Endothelial cell of umbilical vein (primary cell): ENCODE measurements at regions not wholly inside any gene's neighbourhood (a gene's known extent, or its start where the extent isn't known, plus 50 kb on each side); places are given as distances from the start of the nearest gene placed in this dataset.
"Not testable (repeated sequence)": the region's sequence is repeated elsewhere in the genome, so short reads cannot be mapped to it uniquely, and the experiment has no call there.

Source experiments
- BruUV-seq: library from RNA; stranded (reverse); fragments of 400-500 nt; replicated peaks from 2 replicates; lab custom pipeline; 2021; lab: Mats Ljungman, UMichigan
- CTCF ChIA-PET: fragments of 300-600, 350-600 bp; sonication (Branson Sonifier 250); formaldehyde crosslinking; loops from one replicate; lab custom pipeline; 2021; ENCODE audit warnings: antibody characterized with exemption, inconsistent platforms; lab: Charles Lee
- POLR2A ChIA-PET: fragments of 300-600, 350-600 bp; sonication (Branson Sonifier 250); formaldehyde crosslinking; loops from one replicate; lab custom pipeline; 2021; ENCODE audit warnings: antibody characterized with exemption, inconsistent platforms; lab: Charles Lee
- DNase-seq: peaks from one replicate; pipeline ENCODE4 v3.0.0-alpha.2; 2011; ENCODE audit warnings: low read depth, low spot score
- FAIRE-seq: peaks from 2 replicates; lab custom pipeline; 2011; peaks lifted over from hg19 to GRCh38; lab: Jason Lieb, UNC
- H2AFZ ChIP-seq: 2 replicates; pipeline ENCODE4 v1.6.0; 2012; ENCODE audit warnings: low read depth, low read length, control low read depth, inconsistent platforms
- H3K27ac ChIP-seq: 2 replicates; pipeline ENCODE4 v1.5.1; 2011; ENCODE audit warnings: low read depth, mild to moderate bottlenecking, control low read depth, low read length, moderate library complexity; ENCODE audit not compliant: insufficient read depth
- H3K27me3 ChIP-seq, 2 experiments: 2 replicates each; pipeline versions ENCODE4 v1.6.0 to v1.6.1; 2011; ENCODE audit warnings: low read length in 2 of 2, mixed read lengths in 1 of 2; ENCODE audit not compliant: control insufficient read depth in 2 of 2, insufficient read depth in 2 of 2
- H3K36me3 ChIP-seq, 2 experiments: 2 replicates in 1 of 2; 3 replicates in 1 of 2; pipeline ENCODE4 v1.5.1; 2011; ENCODE audit warnings: low read length in 2 of 2, mild to moderate bottlenecking in 1 of 2, moderate library complexity in 1 of 2; ENCODE audit not compliant: control insufficient read depth in 2 of 2, insufficient read depth in 2 of 2; ENCODE audit errors: extremely low read depth in 1 of 2
- H3K4me1 ChIP-seq: 3 replicates; pipeline ENCODE4 v1.5.1; 2011; ENCODE audit warnings: mild to moderate bottlenecking, low read length; ENCODE audit not compliant: control insufficient read depth, insufficient read depth; ENCODE audit errors: extremely low read depth
- H3K4me2 ChIP-seq: 2 replicates; pipeline ENCODE4 v1.6.1; 2011; ENCODE audit warnings: low read length, control low read depth, mixed read lengths; ENCODE audit not compliant: insufficient read depth
- H3K4me3 ChIP-seq, 3 experiments: fragments of 200-600 bp in 1 of 3; sonication (generic), shearing (Covaris generic) in 1 of 3; replicated peaks in 1 of 3; 2 replicates each; pipeline ENCODE4 v1.5.1; 2011 to 2016; ENCODE audit warnings: control low read depth in 3 of 3, low read length in 3 of 3, mild to moderate bottlenecking in 2 of 3, inconsistent platforms in 1 of 3, low read depth in 1 of 3, moderate library complexity in 1 of 3; ENCODE audit not compliant: insufficient read depth in 1 of 3
- H3K79me2 ChIP-seq: 2 replicates; pipeline ENCODE4 v1.6.0; 2012; ENCODE audit warnings: low read length, inconsistent platforms; ENCODE audit not compliant: control insufficient read depth, insufficient read depth
- H3K9ac ChIP-seq: replicated peaks from 2 replicates; pipeline ENCODE3; 2011; ENCODE audit warnings: low read length, control low read depth; ENCODE audit not compliant: insufficient read depth; ENCODE audit errors: extremely low read depth
- H3K9me1 ChIP-seq: replicated peaks from 3 replicates; pipeline ENCODE4 v1.6.0; 2011; ENCODE audit warnings: mild to moderate bottlenecking, low read length; ENCODE audit not compliant: control insufficient read depth, insufficient read depth; ENCODE audit errors: extremely low read depth
- H3K9me3 ChIP-seq: replicated peaks from 2 replicates; pipeline ENCODE4 v1.5.1; 2012; ENCODE audit warnings: low read length, inconsistent platforms; ENCODE audit not compliant: control insufficient read depth, insufficient read depth
- H4K20me1 ChIP-seq: replicated peaks from 2 replicates; pipeline ENCODE3; 2011; ENCODE audit warnings: mild to moderate bottlenecking, low read length; ENCODE audit not compliant: control insufficient read depth, insufficient read depth; ENCODE audit errors: extremely low read depth
- dilution Hi-C: fragments of 300-500 bp; cut with MboI; formaldehyde crosslinking; loops from one replicate; pipeline ENCODE4 v1.15.0; 2019; ENCODE audit warnings: low sequenced_read_pairs; ENCODE audit not compliant: extremely low pct_ligation_motif_present
- intact Hi-C: fragments of 100-400 bp; cut with micrococcal nuclease; formaldehyde crosslinking; loops from one replicate; pipeline ENCODE4 v1.10.0; 2022

DNA sequence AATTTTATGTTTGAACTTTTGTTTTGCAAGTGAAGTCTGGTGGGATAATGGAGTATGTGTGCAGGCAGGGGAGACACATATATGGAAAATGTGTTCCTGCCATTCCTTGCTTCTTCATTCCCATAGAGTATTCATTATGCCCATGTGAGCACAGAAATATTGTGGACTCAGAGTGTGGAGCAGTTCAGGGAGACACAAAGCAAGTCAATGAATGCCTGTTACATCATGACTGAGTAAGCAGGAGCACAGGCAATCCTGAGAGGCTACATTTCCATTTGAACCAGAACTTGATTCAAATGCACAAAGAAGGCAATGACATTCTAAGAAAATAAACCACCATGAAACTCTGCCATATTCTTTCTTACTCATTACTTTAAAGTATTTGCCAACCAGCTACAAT is 990.5 kb downstream of the PRIM2 start:
- dilution Hi-C loops, H4K20me1 ChIP-seq, H3K9me3 ChIP-seq, H2AFZ ChIP-seq, H3K4me1 ChIP-seq, H3K9me1 ChIP-seq, BruUV-seq, H3K27me3 ChIP-seq, H3K9ac ChIP-seq, H3K36me3 ChIP-seq, FAIRE-seq, CTCF ChIA-PET, DNase-seq, H3K4me2 ChIP-seq, POLR2A ChIA-PET, intact Hi-C loops, H3K4me3 ChIP-seq, H3K27ac ChIP-seq, H3K79me2 ChIP-seq: not testable (repeated sequence)

DNA sequence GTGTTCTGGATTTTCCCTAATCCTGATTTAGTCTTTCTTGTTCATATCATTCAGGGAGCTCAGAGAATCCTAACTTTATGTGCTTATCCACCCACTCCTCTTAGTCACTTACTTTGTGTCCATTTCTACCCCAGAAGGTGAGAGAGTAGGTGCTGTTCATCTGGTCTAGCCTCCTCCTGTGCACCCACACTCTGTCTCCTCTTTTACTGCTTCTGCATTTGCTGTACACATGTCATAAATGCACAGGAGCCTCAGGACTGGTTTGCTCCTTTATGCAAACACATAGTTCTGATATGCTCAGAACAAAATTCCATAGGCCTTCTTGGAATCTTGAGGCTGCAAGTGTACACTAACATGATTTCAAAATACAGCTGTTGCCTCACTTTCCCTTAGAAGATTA is 1014.7 kb downstream of the PRIM2 start:
- DNase-seq, H3K4me2 ChIP-seq, H2AFZ ChIP-seq, H4K20me1 ChIP-seq, H3K36me3 ChIP-seq, H3K9me3 ChIP-seq, H3K9me1 ChIP-seq, intact Hi-C loops, H3K4me1 ChIP-seq, CTCF ChIA-PET, H3K79me2 ChIP-seq, POLR2A ChIA-PET, FAIRE-seq, H3K9ac ChIP-seq, BruUV-seq, H3K27ac ChIP-seq, dilution Hi-C loops, H3K4me3 ChIP-seq, H3K27me3 ChIP-seq: not testable (repeated sequence)

DNA sequence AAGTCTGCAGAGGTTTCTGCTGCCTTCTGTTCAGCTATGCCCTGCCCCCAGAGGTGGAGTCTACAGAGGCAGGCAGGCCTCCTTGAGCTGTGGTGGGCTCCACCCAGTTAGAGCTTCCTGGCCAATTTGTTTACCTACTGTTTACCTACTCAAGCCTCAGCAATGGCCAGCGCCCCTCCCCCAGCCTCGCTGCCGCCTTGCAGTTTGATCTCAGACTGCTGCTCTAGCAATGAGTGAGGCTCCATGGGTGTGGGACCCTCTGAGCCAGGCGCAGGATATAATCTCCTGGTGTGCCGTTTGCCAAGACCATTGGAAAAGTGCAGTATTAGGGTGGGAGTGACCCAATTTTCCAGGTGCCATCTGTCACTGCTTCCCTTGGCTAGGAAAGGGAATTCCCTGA is 1024.9 kb downstream of the PRIM2 start:
- FAIRE-seq, POLR2A ChIA-PET, H3K9ac ChIP-seq, H3K79me2 ChIP-seq, H3K36me3 ChIP-seq, H3K4me1 ChIP-seq, H3K9me3 ChIP-seq, CTCF ChIA-PET, DNase-seq, H3K9me1 ChIP-seq, dilution Hi-C loops, H3K27me3 ChIP-seq, H3K4me3 ChIP-seq, H3K4me2 ChIP-seq, intact Hi-C loops, BruUV-seq, H4K20me1 ChIP-seq, H2AFZ ChIP-seq, H3K27ac ChIP-seq: not testable (repeated sequence)

DNA sequence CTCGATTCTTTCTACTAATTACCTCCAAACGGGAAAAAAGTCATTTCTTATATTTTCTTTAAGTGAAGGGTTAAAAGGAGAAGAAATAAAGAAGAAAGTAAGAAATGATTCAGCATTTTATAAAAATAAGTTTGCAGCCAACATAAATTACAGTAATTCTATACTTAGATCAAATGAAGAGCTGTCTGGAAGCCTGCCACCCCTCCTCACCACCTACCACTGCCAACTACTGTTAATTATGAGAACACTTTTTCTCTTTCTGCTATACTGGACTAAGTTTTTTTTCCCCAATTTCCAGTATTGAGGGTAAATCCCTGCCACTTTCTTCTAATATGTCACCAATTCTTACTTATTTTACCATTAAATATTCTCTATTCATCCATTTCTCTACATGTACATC is 1030.1 kb downstream of the PRIM2 start:
- DNase-seq, POLR2A ChIA-PET, FAIRE-seq, BruUV-seq, H3K9ac ChIP-seq, H3K27me3 ChIP-seq, intact Hi-C loops, H4K20me1 ChIP-seq, H3K79me2 ChIP-seq, H3K4me2 ChIP-seq, H3K4me1 ChIP-seq, dilution Hi-C loops, H3K36me3 ChIP-seq, H3K9me3 ChIP-seq, H3K4me3 ChIP-seq, H2AFZ ChIP-seq, H3K9me1 ChIP-seq, CTCF ChIA-PET, H3K27ac ChIP-seq: not testable (repeated sequence)
